AG09309 (cell line): ENCODE measurements at regions not wholly inside any gene's neighbourhood (a gene's known extent, or its start where the extent isn't known, plus 50 kb on each side); places are given as distances from the start of the nearest gene placed in this dataset.

Experiments used
- DNase-seq: peaks from one replicate; pipeline ENCODE4 v3.0.0-alpha.2; 2010; ENCODE audit warnings: low read depth
- H3K4me3 ChIP-seq: 2 replicates; pipeline ENCODE4 v1.5.1; 2011; ENCODE audit warnings: mild to moderate bottlenecking, low read depth, low read length, moderate library complexity; ENCODE audit not compliant: control insufficient read depth
- CTCF ChIP-seq: IDR thresholded peaks from 2 replicates; pipeline ENCODE4 v1.5.1; 2011; ENCODE audit warnings: mild to moderate bottlenecking, low read depth, low read length, inconsistent platforms; ENCODE audit not compliant: insufficient read depth, control insufficient read depth; ENCODE audit errors: missing control alignments

- DNase-seq = no peak
- no peak overlapping the region for H3K4me3 ChIP-seq
- no peak for TF ChIP-seq CTCF
These were observed 582.2 kb downstream of the CPS1 start for GRCh38 chr2:211138551-211138950.

- TF ChIP-seq CTCF = no peak
- no peak overlapping the region for H3K4me3 ChIP-seq
- DNase-seq = no peak
These were observed 585.2 kb downstream of the CPS1 start for GRCh38 chr2:211141646-211142045.

GRCh38 chr2:211144078-211144477, 587.7 kb downstream of the CPS1 start:
- no peak overlapping the region for H3K4me3 ChIP-seq
- no peak for DNase-seq
- TF ChIP-seq CTCF = no peak

- no peak for TF ChIP-seq CTCF
- no peak overlapping the region for H3K4me3 ChIP-seq
These were observed 588.7 kb downstream of the CPS1 start for GRCh38 chr2:211144974-211145665.

GRCh38 chr2:211149731-211150130, 593.3 kb downstream of the CPS1 start:
- TF ChIP-seq CTCF = no peak
- DNase-seq = no peak
- H3K4me3 ChIP-seq = no peak overlapping the region

More at GRCh38 chr2:211144974-211145665, 588.7 kb downstream of the CPS1 start:
- no peak for DNase-seq

- no peak for TF ChIP-seq CTCF
- no peak for DNase-seq
These were observed 600.8 kb downstream of the CPS1 start for GRCh38 chr2:211157211-211157610.

More at GRCh38 chr2:211157211-211157610, 600.8 kb downstream of the CPS1 start:
- H3K4me3 ChIP-seq = no peak overlapping the region
